ENCODE measurements at regions not wholly inside any gene's neighbourhood (a gene's known extent, or its start where the extent isn't known, plus 50 kb on each side); places are given as distances from the start of the nearest gene placed in this dataset.

- TF ChIP-seq MAFK (IDR thresholded peaks at IDR 0.05; ENCODE audit: low read depth, low read length): no peak
- TF ChIP-seq SIN3A (conservative IDR thresholded peaks at IDR 0.05 in 1 of 2, IDR thresholded peaks at IDR 0.05 in 1 of 2; ENCODE audit: low read depth in 1 of 2, low read length in 2 of 2): no peak
- TF ChIP-seq JUND (IDR thresholded peaks at IDR 0.05; ENCODE audit: low read length): no peak
- no peak for TF ChIP-seq NANOG (IDR thresholded peaks at IDR 0.05; ENCODE audit: insufficient read depth, low read depth, low read length, poor library complexity, severe bottlenecking)
- no peak for TF ChIP-seq TAF1 (IDR thresholded peaks at IDR 0.05; ENCODE audit: low read depth, low read length)
- TF ChIP-seq JUN (IDR thresholded peaks at IDR 0.05; ENCODE audit: low read depth, low read length): no peak
- no peak for TF ChIP-seq RNF2 (IDR thresholded peaks at IDR 0.05; ENCODE audit: borderline replicate concordance, low read depth, low read length, missing control alignments, poor library complexity, severe bottlenecking)
- no peak for TF ChIP-seq SP1 (IDR thresholded peaks at IDR 0.05; ENCODE audit: low read depth, low read length)
- TF ChIP-seq RAD21 (IDR thresholded peaks at IDR 0.05 in 1 of 2, conservative IDR thresholded peaks at IDR 0.05 in 1 of 2; ENCODE audit: low read depth in 2 of 2, low read length in 2 of 2): no peak
- no peak overlapping the region for H2BK20ac ChIP-seq (ENCODE audit: low read length)
- FAIRE-seq (peak; percentile 45), DNase-seq (ENCODE audit: low read depth in 1 of 2, low spot score in 2 of 2) (no peak)
- no peaks in the 10 kb centered on the region for H3K79me1 ChIP-seq (ENCODE audit: low read depth, low read length)
- H4K8ac ChIP-seq (ENCODE audit: extremely low read depth, insufficient read depth, low read length): no peak overlapping the region
- H3K9me3 ChIP-seq (ENCODE audit: insufficient read depth in 2 of 2, low read depth in 1 of 2, low read length in 1 of 2): no peaks in the 10 kb centered on the region
- ChIA-PET CTCF (ENCODE audit: partially characterized antibody) (interaction anchor here (0.6 kb wide), 1 partner anchor 341 kb away, joined by 3 read pairs; no protein-coding TSS in a partner anchor), POLR2A (ENCODE audit: partially characterized antibody) (no interaction called here)
- H3K14ac ChIP-seq (ENCODE audit: insufficient read length): no peak overlapping the region
- H2BK120ac ChIP-seq (replicated peaks; ENCODE audit: low read depth, low read length): no peak overlapping the region
- H4K91ac ChIP-seq (replicated peaks; ENCODE audit: insufficient read length, low read length): no peak overlapping the region
- no peaks in the 10 kb centered on the region for H3K23me2 ChIP-seq (ENCODE audit: low read depth, low read length)
- no peaks in the 10 kb centered on the region for H3K36me3 ChIP-seq (ENCODE audit: control insufficient read depth in 2 of 4, insufficient read depth in 4 of 4, low read length in 3 of 4)
- H2AFZ ChIP-seq (ENCODE audit: low read length): peak overlapping the region; percentile 57; the same call in 1 of the 2 replicates
- no peaks in the 10 kb centered on the region for H3K4me1 ChIP-seq (replicated peaks in 1 of 4; ENCODE audit: control insufficient read depth in 3 of 4, insufficient read depth in 4 of 4, low read length in 3 of 4)
- no peak overlapping the region for H4K5ac ChIP-seq (ENCODE audit: insufficient read length, low read depth, low read length)
- no peak overlapping the region for H3K18ac ChIP-seq (ENCODE audit: extremely low read depth, low read length)
- no peaks in the 10 kb centered on the region for H4K20me1 ChIP-seq (replicated peaks in 1 of 2; ENCODE audit: control insufficient read depth in 1 of 2, insufficient read depth in 2 of 2, low read length in 2 of 2)
- no peaks in the 10 kb centered on the region for H3K79me2 ChIP-seq (ENCODE audit: control insufficient read depth in 1 of 2, insufficient read depth in 2 of 2, low read length in 2 of 2)
- H3K27ac ChIP-seq (ENCODE audit: low read depth, low read length): no peak overlapping the region
- H3K27me3 ChIP-seq (replicated peaks in 1 of 4; ENCODE audit: control insufficient read depth in 3 of 4, extremely low read depth in 1 of 4, insufficient read depth in 3 of 4, low read length in 3 of 4): no peaks in the 10 kb centered on the region
- no peak overlapping the region for H2BK12ac ChIP-seq (ENCODE audit: low read depth, low read length)
- no peak overlapping the region for H3K4me3 ChIP-seq (ENCODE audit: extremely low read depth in 1 of 4, insufficient read depth in 2 of 4, low read depth in 3 of 4, low read length in 4 of 4)
- no peak overlapping the region for H3K23ac ChIP-seq (ENCODE audit: insufficient read length)
- H3K4ac ChIP-seq (replicated peaks; ENCODE audit: insufficient read length, low read depth, low read length): no peak overlapping the region
- H2AK5ac ChIP-seq (ENCODE audit: low read depth, low read length): no peak overlapping the region
- no peak overlapping the region for H3K56ac ChIP-seq (replicated peaks; ENCODE audit: insufficient read length, low read depth, low read length)
- no peak overlapping the region for H3K9ac ChIP-seq (replicated peaks in 1 of 4; ENCODE audit: extremely low read depth in 1 of 4, low read depth in 3 of 4, low read length in 3 of 4)
- no peak overlapping the region for H3K4me2 ChIP-seq (ENCODE audit: insufficient read depth in 1 of 2, low read depth in 2 of 2, low read length in 2 of 2)
- H2BK15ac ChIP-seq (ENCODE audit: low read length): no peak overlapping the region
- WGBS, 2 experiments (ENCODE audit: extremely low coverage in 1 of 2, insufficient coverage in 1 of 2, insufficient read length in 1 of 2, insufficient replicate concordance in 2 of 2, low coverage in 1 of 2, low lambda C conversion rate in 2 of 2, missing lambda C conversion rate in 1 of 2): 88% methylated on average over 5 of the region's 5 CpGs; no CpG with 5 or more reads in 1 of the 2 experiments
- no peak overlapping the region for H2BK5ac ChIP-seq (ENCODE audit: low read depth, low read length)
These were observed 117.2 kb upstream of the SEMA3C start for GRCh38 chr7:81036057-81036456.
